HCT116 (cell line): ENCODE measurements at regions not wholly inside any gene's neighbourhood (a gene's known extent, or its start where the extent isn't known, plus 50 kb on each side); places are given as distances from the start of the nearest gene placed in this dataset.

Experiments
- ATAC-seq: fragments of 200-7000 bp; cut with Tn5 transposase; 2 replicates; pipeline ENCODE4 v1.9.1; 2020; ENCODE audit warnings: mild to moderate bottlenecking, moderate library complexity
- BruUV-seq: library from RNA; stranded (reverse); fragments of 400-500 nt; replicated peaks from 2 replicates; lab custom pipeline; 2021; lab: Mats Ljungman, UMichigan
- CTCF ChIA-PET: fragments of 300-600 bp; sonication (Branson Sonifier 250); formaldehyde crosslinking; loops from one replicate; lab custom pipeline; 2021; ENCODE audit warnings: antibody characterized with exemption; lab: Charles Lee
- POLR2A ChIA-PET: fragments of 300-600, 350-600 bp; sonication (Branson Sonifier 250); formaldehyde crosslinking; loops from one replicate; lab custom pipeline; 2021; ENCODE audit warnings: antibody characterized with exemption; lab: Charles Lee
- RAD21 ChIA-PET, 2 experiments: fragments of 300-600 bp; sonication (Branson Sonifier 250); formaldehyde crosslinking; loops; one replicate each; lab custom pipeline; 2023; ENCODE audit warnings: low total read pairs in 2 of 2; ENCODE audit not compliant: uncharacterized antibody in 2 of 2, unreplicated experiment in 2 of 2, low non-redundant PET in 1 of 2; lab: Charles Lee
- DNase-seq: peaks from one replicate; pipeline ENCODE4 v3.0.0-alpha.2; 2010; ENCODE audit warnings: low read depth, low spot score
- H2AFZ ChIP-seq: fragments of 200-600 bp; shearing (Covaris generic), sonication (generic); 2 replicates; pipeline ENCODE4 v1.6.1; 2017; ENCODE audit warnings: low read depth, mixed run types, mixed read lengths, antibody characterized with exemption, low read length; ENCODE audit not compliant: poor library complexity, severe bottlenecking
- H3K27ac ChIP-seq: 2 replicates; pipeline ENCODE4 v1.5.1; 2012; ENCODE audit warnings: low read depth, low read length
- H3K27me3 ChIP-seq: fragments of 200-600 bp; sonication (generic); 2 replicates; pipeline ENCODE4 v1.6.1; 2016; ENCODE audit warnings: mixed run types, low read length, mixed read lengths; ENCODE audit not compliant: insufficient read depth
- H3K36me3 ChIP-seq, 2 experiments: fragments of 200-500 bp in 1 of 2; fragments of 200-600 bp in 1 of 2; sonication (Bioruptor generic) in 1 of 2; sonication (generic) in 1 of 2; 2 replicates each; pipeline versions ENCODE4 v1.5.1 to v1.6.1; 2014 to 2016; ENCODE audit warnings: low read length in 2 of 2, inconsistent platforms in 1 of 2, mixed read lengths in 1 of 2, mixed run types in 1 of 2; ENCODE audit not compliant: insufficient read depth in 2 of 2, control insufficient read depth in 1 of 2
- H3K4me1 ChIP-seq, 2 experiments: fragments of 200-600 bp in 1 of 2; sonication (generic) in 1 of 2; 2 replicates each; pipeline versions ENCODE4 v1.5.1 to v1.6.1; 2012 to 2017; ENCODE audit warnings: low read length in 2 of 2, inconsistent platforms in 1 of 2, mild to moderate bottlenecking in 1 of 2, mixed read lengths in 1 of 2, mixed run types in 1 of 2, moderate library complexity in 1 of 2; ENCODE audit not compliant: insufficient read depth in 2 of 2, control insufficient read depth in 1 of 2
- H3K4me2 ChIP-seq: fragments of 200-600 bp; sonication (generic); 2 replicates; pipeline ENCODE4 v1.6.1; 2017; ENCODE audit warnings: mixed run types, low read length, mixed read lengths
- H3K4me3 ChIP-seq, 2 experiments: fragments of 200-600 bp in 1 of 2; sonication (generic) in 1 of 2; replicated peaks in 1 of 2; 2 replicates each; pipeline ENCODE4 v1.5.1; 2011 to 2016; ENCODE audit warnings: low read length in 2 of 2, control low read depth in 1 of 2, low read depth in 1 of 2, mild to moderate bottlenecking in 1 of 2, mixed read lengths in 1 of 2, mixed run types in 1 of 2
- H3K79me2 ChIP-seq: fragments of 200-600 bp; sonication (generic); 2 replicates; pipeline ENCODE4 v1.6.1; 2017; ENCODE audit warnings: mild to moderate bottlenecking, mixed run types, low read length, moderate library complexity, mixed read lengths; ENCODE audit not compliant: insufficient read depth
- H3K9ac ChIP-seq: fragments of 200-600 bp; sonication (generic); 2 replicates; pipeline ENCODE4 v1.6.1; 2016; ENCODE audit warnings: low read length, mixed read lengths
- H3K9me2 ChIP-seq: fragments of 200-600 bp; sonication (generic), shearing (Covaris generic); 2 replicates; pipeline ENCODE4 v1.6.1; 2017; ENCODE audit warnings: mixed run types, mild to moderate bottlenecking, moderate library complexity; ENCODE audit not compliant: insufficient read depth
- H3K9me3 ChIP-seq, 2 experiments: fragments of 200-500 bp in 1 of 2; fragments of 200-600 bp in 1 of 2; sonication (Bioruptor generic) in 1 of 2; sonication (generic) in 1 of 2; 2 replicates each; pipeline ENCODE4 v1.6.1; 2014 to 2017; ENCODE audit warnings: low read length in 2 of 2, mixed read lengths in 2 of 2, inconsistent platforms in 1 of 2, low read depth in 1 of 2, mild to moderate bottlenecking in 1 of 2, mixed run types in 1 of 2, moderate library complexity in 1 of 2; ENCODE audit not compliant: control insufficient read depth in 1 of 2, insufficient read depth in 1 of 2
- H4K20me1 ChIP-seq: fragments of 200-600 bp; sonication (generic), shearing (Covaris generic); 2 replicates; pipeline ENCODE4 v1.6.1; 2017; ENCODE audit warnings: mixed run types, mild to moderate bottlenecking, moderate library complexity; ENCODE audit not compliant: insufficient read depth
- CBX3 ChIP-seq: IDR thresholded peaks from 2 replicates; pipeline ENCODE4 v1.6.1; 2012; ENCODE audit warnings: low read depth
- EZH2 ChIP-seq: fragments of 200-600 bp; sonication (generic); IDR thresholded peaks from 2 replicates; pipeline ENCODE4 v1.6.1; 2017; ENCODE audit warnings: antibody characterized with exemption, mixed run types
- FOSL1 ChIP-seq: IDR thresholded peaks from 2 replicates; pipeline ENCODE4 v1.6.1; 2012; ENCODE audit warnings: low read depth
- JUND ChIP-seq: IDR thresholded peaks from 2 replicates; pipeline ENCODE4 v1.6.1; 2012
- SRF ChIP-seq: IDR thresholded peaks from 2 replicates; pipeline ENCODE4 v1.6.1; 2012; ENCODE audit warnings: low read depth
- YY1 ChIP-seq: IDR thresholded peaks from 2 replicates; pipeline ENCODE4 v1.6.1; 2011; ENCODE audit warnings: low read length, low read depth, moderate library complexity, mild to moderate bottlenecking; ENCODE audit not compliant: insufficient replicate concordance; ENCODE audit errors: extremely low read depth
- ZFX ChIP-seq: fragments of 450-650 bp; IDR thresholded peaks from 2 replicates; pipeline ENCODE4 v1.6.1; 2017
- ZNF274 ChIP-seq: fragments of 200-500 bp; sonication (Bioruptor generic); IDR thresholded peaks from 2 replicates; pipeline ENCODE4 v1.6.1; 2014; ENCODE audit warnings: mild to moderate bottlenecking, low read depth, low read length, inconsistent platforms
- intact Hi-C: fragments of 100-400 bp; cut with micrococcal nuclease; formaldehyde crosslinking; loops from 2 replicates; pipeline ENCODE4 v1.10.0; 2022
- TF ChIP-seq, protein P1 (sequence below): IDR thresholded peaks from 2 replicates; pipeline ENCODE4 v1.6.1; 2012
- TF ChIP-seq, protein P2 (sequence below): IDR thresholded peaks from 2 replicates; pipeline ENCODE4 v1.6.1; 2011; ENCODE audit warnings: mild to moderate bottlenecking, low read length, moderate library complexity; ENCODE audit not compliant: insufficient replicate concordance; ENCODE audit errors: extremely low read depth

- CTCF ChIA-PET: no interaction called here
- Histone ChIP-seq H3K4me3 (no peak overlapping the region), H3K79me2 (no peaks in the 10 kb centered on the region), H4K20me1 (no peaks in the 10 kb centered on the region), H2AFZ (no peak overlapping the region), H3K9me3 (peaks cover 0 to 30% of the 10 kb centered on the region in 2 experiments; a peak in 2 of 4 replicates), H3K36me3 (no peaks in the 10 kb centered on the region), H3K4me2 (no peak overlapping the region), H3K27me3 (no peaks in the 10 kb centered on the region), H3K27ac (no peak overlapping the region), H3K9ac (no peak overlapping the region), H3K9me2 (no peaks in the 10 kb centered on the region), H3K4me1 (no peaks in the 10 kb centered on the region)
- BruUV-seq: no TSS peak
- ATAC-seq: no peak
- TF ChIP-seq EZH2: no peak
- TF ChIP-seq, protein P1, sequence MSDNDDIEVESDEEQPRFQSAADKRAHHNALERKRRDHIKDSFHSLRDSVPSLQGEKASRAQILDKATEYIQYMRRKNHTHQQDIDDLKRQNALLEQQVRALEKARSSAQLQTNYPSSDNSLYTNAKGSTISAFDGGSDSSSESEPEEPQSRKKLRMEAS: no peak
- TF ChIP-seq ZNF274: no peak
- no peak for TF ChIP-seq YY1
- TF ChIP-seq ZFX: no peak
- TF ChIP-seq SRF: no peak
- TF ChIP-seq FOSL1: no peak
- TF ChIP-seq JUND: no peak
- no peak for TF ChIP-seq CBX3
- TF ChIP-seq, protein P2, sequence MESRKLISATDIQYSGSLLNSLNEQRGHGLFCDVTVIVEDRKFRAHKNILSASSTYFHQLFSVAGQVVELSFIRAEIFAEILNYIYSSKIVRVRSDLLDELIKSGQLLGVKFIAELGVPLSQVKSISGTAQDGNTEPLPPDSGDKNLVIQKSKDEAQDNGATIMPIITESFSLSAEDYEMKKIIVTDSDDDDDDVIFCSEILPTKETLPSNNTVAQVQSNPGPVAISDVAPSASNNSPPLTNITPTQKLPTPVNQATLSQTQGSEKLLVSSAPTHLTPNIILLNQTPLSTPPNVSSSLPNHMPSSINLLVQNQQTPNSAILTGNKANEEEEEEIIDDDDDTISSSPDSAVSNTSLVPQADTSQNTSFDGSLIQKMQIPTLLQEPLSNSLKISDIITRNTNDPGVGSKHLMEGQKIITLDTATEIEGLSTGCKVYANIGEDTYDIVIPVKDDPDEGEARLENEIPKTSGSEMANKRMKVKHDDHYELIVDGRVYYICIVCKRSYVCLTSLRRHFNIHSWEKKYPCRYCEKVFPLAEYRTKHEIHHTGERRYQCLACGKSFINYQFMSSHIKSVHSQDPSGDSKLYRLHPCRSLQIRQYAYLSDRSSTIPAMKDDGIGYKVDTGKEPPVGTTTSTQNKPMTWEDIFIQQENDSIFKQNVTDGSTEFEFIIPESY: no peak
- RAD21 ChIA-PET: no interaction called here
- DNase-seq: no peak
- intact Hi-C loops: no loop called here
- POLR2A ChIA-PET: no interaction called here
Measured at GRCh38 chr14:87045246-87045645, 947.7 kb downstream of the GALC start.
